ENCODE measurements at regions not wholly inside any gene's neighbourhood (a gene's known extent, or its start where the extent isn't known, plus 50 kb on each side); places are given as distances from the start of the nearest gene placed in this dataset.

GRCh38 chr14:38883127-38883526, 219.9 kb downstream of the SEC23A start:
- DNase-seq (ENCODE audit: low spot score): no peak
- Histone ChIP-seq H3K4me1 (ENCODE audit: insufficient read depth, low read length, poor library complexity, severe bottlenecking) (no peaks in the 10 kb centered on the region), H3K9me3 (ENCODE audit: low read length) (no peaks in the 10 kb centered on the region), H3K79me2 (ENCODE audit: insufficient read depth, low read depth, low read length) (no peaks in the 10 kb centered on the region), H4K20me1 (ENCODE audit: insufficient read depth, low read length) (no peaks in the 10 kb centered on the region), H3K4me3 (ENCODE audit: low read depth, low read length, poor library complexity, severe bottlenecking) (no peak overlapping the region), H3K27ac (ENCODE audit: low read depth, low read length, poor library complexity, severe bottlenecking) (no peak overlapping the region), H2AFZ (ENCODE audit: low read length) (no peak overlapping the region), H3K4me2 (ENCODE audit: low read length) (no peak overlapping the region), H3K36me3 (ENCODE audit: insufficient read depth, low read length) (no peaks in the 10 kb centered on the region), H3K9me2 (ENCODE audit: insufficient read depth, low read length) (no peaks in the 10 kb centered on the region)
- ChIA-PET POLR2A (no interaction called here), CTCF (ENCODE audit: unreplicated experiment) (no interaction called here)
- intact Hi-C loops (cut with micrococcal nuclease; ENCODE audit: unreplicated experiment): no loop called here
- TF ChIP-seq CTCF (conservative IDR thresholded peaks at IDR 0.05; ENCODE audit: low read length) (no peak), EZH2phosphoT487 (IDR thresholded peaks at IDR 0.05; ENCODE audit: borderline replicate concordance, low read depth, low read length) (no peak)
- BruUV-seq (replicated peaks): no TSS peak

- TF ChIP-seq CTCF (conservative IDR thresholded peaks at IDR 0.05; ENCODE audit: low read length) (no peak), EZH2phosphoT487 (IDR thresholded peaks at IDR 0.05; ENCODE audit: borderline replicate concordance, low read depth, low read length) (no peak)
- H2AFZ ChIP-seq (ENCODE audit: low read length): no peak overlapping the region
- H3K9me3 ChIP-seq (ENCODE audit: low read length): no peaks in the 10 kb centered on the region
- CTCF ChIA-PET (ENCODE audit: unreplicated experiment): no interaction called here
- no peak overlapping the region for H3K27ac ChIP-seq (ENCODE audit: low read depth, low read length, poor library complexity, severe bottlenecking)
- no peaks in the 10 kb centered on the region for H3K36me3 ChIP-seq (ENCODE audit: insufficient read depth, low read length)
- intact Hi-C loops (cut with micrococcal nuclease; ENCODE audit: unreplicated experiment): no loop called here
- no peaks in the 10 kb centered on the region for H3K79me2 ChIP-seq (ENCODE audit: insufficient read depth, low read depth, low read length)
- H3K4me3 ChIP-seq (ENCODE audit: low read depth, low read length, poor library complexity, severe bottlenecking): no peak overlapping the region
- H3K4me1 ChIP-seq (ENCODE audit: insufficient read depth, low read length, poor library complexity, severe bottlenecking): no peaks in the 10 kb centered on the region
- no peak overlapping the region for H3K4me2 ChIP-seq (ENCODE audit: low read length)
- no peaks in the 10 kb centered on the region for H4K20me1 ChIP-seq (ENCODE audit: insufficient read depth, low read length)
- no peak for DNase-seq (ENCODE audit: low spot score)
- POLR2A ChIA-PET: interaction anchor here (0.7 to 1.1 kb wide), 2 partner anchors 11 to 1665 kb away, joined by 3 read pairs; no protein-coding TSS in a partner anchor
- no peaks in the 10 kb centered on the region for H3K9me2 ChIP-seq (ENCODE audit: insufficient read depth, low read length)
- no TSS peak for BruUV-seq (replicated peaks)
These were observed 220.5 kb downstream of the SEC23A start for GRCh38 chr14:38882533-38882932.

- no peak overlapping the region for H3K27ac ChIP-seq (ENCODE audit: low read depth, low read length, poor library complexity, severe bottlenecking)
- no peaks in the 10 kb centered on the region for H3K79me2 ChIP-seq (ENCODE audit: insufficient read depth, low read depth, low read length)
- no peaks in the 10 kb centered on the region for H3K9me3 ChIP-seq (ENCODE audit: low read length)
- no peak for DNase-seq (ENCODE audit: low spot score)
- no peaks in the 10 kb centered on the region for H3K9me2 ChIP-seq (ENCODE audit: insufficient read depth, low read length)
- intact Hi-C loops (cut with micrococcal nuclease; ENCODE audit: unreplicated experiment): no loop called here
- H2AFZ ChIP-seq (ENCODE audit: low read length): no peak overlapping the region; the same call in 1 of the 2 replicates
- no TSS peak for BruUV-seq (replicated peaks)
- H4K20me1 ChIP-seq (ENCODE audit: insufficient read depth, low read length): no peaks in the 10 kb centered on the region
- TF ChIP-seq EZH2phosphoT487 (IDR thresholded peaks at IDR 0.05; ENCODE audit: borderline replicate concordance, low read depth, low read length) (no peak), CTCF (conservative IDR thresholded peaks at IDR 0.05; ENCODE audit: low read length) (no peak)
- H3K4me2 ChIP-seq (ENCODE audit: low read length): no peak overlapping the region
- POLR2A ChIA-PET: interaction anchor here (0.6 to 1.1 kb wide), 2 partner anchors 9 to 1398 kb away, joined by 3 read pairs; no protein-coding TSS in a partner anchor
- H3K4me1 ChIP-seq (ENCODE audit: insufficient read depth, low read length, poor library complexity, severe bottlenecking): no peaks in the 10 kb centered on the region
- no peaks in the 10 kb centered on the region for H3K36me3 ChIP-seq (ENCODE audit: insufficient read depth, low read length)
- CTCF ChIA-PET (ENCODE audit: unreplicated experiment): no interaction called here
- no peak overlapping the region for H3K4me3 ChIP-seq (ENCODE audit: low read depth, low read length, poor library complexity, severe bottlenecking)
These were observed 222.2 kb downstream of the SEC23A start for GRCh38 chr14:38880643-38881524.

All from OCI-LY7 (cell line).